ENCODE measurements at regions not wholly inside any gene's neighbourhood (a gene's known extent, or its start where the extent isn't known, plus 50 kb on each side); places are given as distances from the start of the nearest gene placed in this dataset.
"Not testable (repeated sequence)": the region's sequence is repeated elsewhere in the genome, so short reads cannot be mapped to it uniquely, and the experiment has no call there.

DNA sequence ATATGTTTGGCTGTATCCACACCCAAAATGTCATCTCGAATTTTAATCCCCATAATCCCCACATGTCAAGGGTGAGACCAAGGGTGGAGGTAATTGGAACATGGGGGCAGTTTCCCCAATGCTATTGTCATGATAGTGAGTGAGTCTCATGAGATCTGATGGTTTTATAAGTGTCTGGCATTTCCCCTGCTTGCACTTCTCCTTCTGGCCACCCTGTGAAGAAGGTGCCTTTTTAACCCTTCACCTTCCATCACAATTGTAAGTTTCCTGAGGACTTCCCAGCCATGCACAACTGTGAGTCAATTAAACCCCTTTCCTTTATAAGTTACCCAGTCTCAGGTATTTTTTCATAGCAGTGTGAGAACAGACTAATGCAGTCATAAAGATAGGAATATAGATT is 216.7 kb upstream of the SSTR1 start:
- no peak for DNase-seq (ENCODE audit: low read depth, low spot score)

DNA sequence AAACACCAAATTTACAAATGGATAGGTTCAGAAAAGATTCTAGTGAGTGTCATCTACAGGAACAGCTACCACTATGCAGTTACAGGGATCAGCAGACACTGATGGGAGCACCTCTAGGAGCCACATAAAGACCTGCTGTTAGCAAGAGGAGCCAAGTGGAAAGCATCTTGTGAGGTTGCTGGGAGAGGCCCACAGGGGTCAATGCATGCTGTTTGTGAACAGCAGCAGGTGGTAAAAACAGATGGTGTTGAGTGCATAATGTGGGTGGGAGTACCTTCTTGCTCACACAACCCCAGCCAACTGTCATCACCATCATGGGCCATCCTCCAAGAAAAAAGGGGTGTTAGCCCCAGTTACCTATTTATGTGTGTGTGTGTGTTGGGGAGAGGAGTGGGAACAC is 215.2 kb upstream of the SSTR1 start:
- no peak for DNase-seq (ENCODE audit: low read depth, low spot score)

DNA sequence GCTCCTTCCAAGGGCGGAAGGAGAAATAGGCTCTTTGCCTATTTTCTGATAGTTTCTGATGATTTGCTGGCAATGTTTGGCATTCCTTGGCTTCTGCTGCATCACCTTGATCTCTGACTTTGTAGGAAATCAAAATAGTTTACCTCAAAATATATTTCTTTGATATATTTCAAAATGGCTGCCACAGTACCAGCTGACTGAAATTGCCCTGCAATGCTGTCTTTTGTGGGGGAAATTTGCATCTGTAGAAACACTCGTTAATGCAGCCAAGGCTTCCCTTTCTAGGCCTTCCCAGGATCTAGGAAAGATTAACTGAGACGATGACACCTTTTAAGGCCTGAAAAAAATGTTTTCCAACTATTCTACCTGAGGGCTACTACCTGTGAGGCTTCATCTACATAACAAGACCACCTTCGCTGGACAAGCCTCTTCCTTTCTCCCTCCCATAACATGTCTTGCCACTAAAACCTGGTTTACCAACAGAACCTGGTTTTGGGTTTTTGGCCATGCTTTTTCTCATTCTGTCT is 212.8 kb upstream of the SSTR1 start:
- DNase-seq (ENCODE audit: low read depth, low spot score): no peak

DNA sequence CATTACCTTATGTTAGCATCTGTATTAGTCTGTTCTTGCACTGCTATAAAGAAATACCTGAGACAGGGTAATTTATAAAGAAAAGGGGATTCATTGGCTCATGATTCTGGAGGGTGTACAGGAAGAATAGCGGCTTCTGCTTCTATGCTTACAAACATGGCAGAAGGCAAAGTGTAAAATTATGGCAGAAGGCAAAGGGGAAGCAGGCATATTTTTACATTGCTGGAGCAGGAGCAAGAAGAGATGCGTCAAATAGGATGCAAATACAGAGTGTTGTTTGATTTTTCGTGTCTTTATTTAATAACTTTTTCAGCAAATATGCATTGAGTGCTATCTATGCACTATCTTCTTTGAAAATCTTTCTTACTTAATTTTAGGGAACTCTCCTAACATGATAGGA is 210.7 kb upstream of the SSTR1 start:
- no peak for DNase-seq (ENCODE audit: low read depth, low spot score)

DNA sequence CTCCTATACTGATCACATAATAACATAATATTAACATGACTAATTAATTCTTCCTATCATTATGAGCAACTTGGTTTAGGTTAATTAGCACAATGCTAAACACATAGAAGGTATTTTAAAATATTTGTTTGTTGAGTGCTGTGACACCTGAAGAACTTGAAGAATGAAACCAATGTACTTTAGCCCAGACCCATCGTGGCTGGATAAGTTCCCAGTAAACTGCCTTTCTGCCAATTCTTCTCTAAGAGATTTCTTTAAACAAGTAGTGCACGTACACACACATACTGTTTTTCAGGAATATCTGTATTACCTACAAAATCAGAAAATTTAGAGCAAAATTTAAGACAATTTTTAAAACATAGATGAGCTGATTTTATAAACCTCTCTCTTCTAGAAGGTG is 207.4 kb upstream of the SSTR1 start:
- no peak for DNase-seq (ENCODE audit: low read depth, low spot score)

DNA sequence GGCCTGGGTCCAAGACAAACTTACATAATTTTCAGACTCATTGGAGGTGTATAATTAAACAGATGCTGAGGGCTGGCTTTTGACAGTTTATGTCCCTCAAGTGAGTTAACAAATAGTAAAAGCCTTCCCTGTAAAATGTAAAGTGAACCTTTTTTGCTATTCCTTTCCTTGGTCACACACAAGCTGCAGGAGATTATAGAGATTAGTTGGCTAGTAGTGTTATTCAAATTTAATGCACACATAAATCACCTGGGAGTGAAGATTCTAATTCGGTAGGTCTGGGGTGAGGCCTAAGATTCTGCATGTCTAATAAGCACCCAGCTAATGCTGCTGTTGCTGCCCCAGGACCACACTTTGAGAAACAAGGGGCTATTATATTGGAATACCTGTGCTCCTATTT is 206.2 kb upstream of the SSTR1 start:
- no peak for DNase-seq (ENCODE audit: low read depth, low spot score)

DNA sequence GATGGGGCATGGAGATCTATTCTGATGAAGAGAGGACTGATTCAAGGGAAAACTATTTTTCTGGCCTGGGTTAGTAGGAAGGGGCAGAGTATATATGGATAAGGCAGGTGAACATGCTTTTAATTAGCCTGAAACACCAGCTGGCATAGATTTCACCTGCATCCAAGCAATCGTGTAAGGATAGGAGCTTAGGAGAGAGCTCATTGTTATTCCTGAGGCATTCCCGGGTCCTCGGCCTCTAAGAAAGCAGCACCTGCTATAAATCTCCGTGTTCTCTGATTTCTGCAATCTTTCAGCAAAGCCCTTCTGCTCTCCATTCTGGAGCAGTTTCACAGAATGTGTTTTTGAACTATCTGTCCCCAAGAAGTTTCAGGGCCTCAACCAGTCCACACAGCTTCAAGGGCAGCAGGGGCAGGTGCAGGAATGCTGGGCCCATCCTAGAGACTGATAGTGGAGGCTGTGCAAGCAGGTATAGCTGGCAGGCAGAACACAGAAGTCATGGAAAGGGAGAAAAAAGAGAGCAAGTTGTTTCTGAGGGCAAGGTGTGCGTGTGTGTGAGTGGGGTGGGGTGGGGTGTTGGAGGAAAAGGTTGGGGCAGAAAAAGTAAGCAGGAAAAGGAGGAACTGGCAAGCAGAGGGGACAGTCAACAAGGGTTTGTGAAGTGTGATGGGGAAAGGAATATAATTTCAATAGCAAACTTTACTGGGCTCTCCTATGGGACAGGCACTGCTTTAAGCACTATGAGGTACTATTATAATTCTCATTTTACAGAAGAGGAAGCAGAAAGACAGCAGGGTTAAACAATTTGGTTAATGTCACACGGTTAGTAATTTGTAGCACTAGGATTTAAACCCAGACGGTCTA is 203.7 kb upstream of the SSTR1 start:
- no peak for DNase-seq (ENCODE audit: low read depth, low spot score)

DNA sequence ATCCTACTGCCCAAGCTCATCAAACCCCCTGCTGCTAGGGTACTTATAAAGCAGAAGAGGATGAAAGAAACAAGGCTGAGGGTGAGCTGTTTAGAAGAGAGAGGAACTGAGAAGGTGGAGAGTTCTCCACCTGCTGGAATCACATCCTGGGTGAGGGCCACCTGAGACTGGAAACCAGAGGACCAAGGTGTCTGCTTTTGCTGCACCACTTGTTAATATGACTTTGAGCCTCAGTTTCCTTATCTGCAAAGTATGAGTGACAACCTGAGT is 203.2 kb upstream of the SSTR1 start:
- no peak for DNase-seq (ENCODE audit: low read depth, low spot score)

DNA sequence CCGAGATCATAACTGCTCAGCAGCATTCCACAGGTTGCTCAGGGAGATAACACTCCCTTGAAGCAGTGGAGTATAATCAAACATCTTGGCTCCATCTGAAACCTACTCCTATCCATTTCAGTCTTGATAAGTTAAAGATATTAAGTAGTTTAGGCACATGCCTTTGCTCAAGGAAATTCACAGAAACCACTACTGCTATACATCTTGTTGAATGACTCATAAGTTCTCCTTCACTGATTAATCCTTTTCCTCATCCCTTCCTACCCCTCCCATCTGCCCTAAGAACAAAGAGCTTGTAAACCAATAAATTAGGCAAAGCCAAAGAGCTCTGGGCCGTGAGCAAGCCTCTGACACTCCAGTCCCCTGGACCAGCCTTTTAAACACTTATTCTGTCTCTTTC is 196.5 kb upstream of the SSTR1 start:
- not testable (repeated sequence) for DNase-seq (ENCODE audit: low read depth, low spot score)

DNA sequence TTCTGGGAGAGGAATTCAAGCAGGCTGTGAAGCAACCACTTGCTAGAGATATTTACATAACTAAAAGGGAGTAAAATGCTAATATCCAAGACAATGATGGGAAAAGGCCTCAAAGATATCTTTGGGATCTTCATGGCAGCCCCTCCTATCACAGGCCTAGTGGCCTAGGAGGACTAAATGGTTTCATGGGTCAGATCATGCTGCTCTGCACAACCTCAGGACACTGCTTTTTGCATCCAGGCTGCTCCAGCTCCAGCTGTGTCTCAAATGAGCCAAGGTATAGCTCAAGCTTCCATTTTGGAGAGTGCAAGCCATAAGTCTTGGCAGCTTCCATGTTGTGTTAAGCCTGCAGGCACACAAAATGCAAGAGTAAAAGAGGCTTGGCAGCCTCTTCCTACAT is 195.6 kb upstream of the SSTR1 start:
- no peak for DNase-seq (ENCODE audit: low read depth, low spot score)

DNA sequence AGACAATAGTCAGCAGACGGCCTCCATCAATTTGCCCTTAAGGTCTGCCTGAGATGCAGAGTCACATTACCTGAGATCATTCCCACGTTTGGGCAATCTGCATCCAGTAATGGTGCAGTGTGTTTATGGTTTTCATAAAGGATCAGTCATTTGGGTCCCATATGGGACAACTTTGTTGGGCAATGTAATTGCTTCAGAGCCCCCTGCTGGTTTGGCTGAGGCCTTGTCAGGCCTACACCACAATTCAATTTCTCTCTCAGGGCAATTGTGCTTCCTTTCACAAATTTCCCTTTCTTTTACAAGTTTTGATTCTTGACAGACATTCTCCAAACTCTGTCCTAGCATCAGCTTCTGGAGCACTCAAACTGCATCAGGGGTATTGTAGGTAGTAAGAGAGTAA is 191.2 kb upstream of the SSTR1 start:
- DNase-seq (ENCODE audit: low read depth, low spot score): no peak

DNA sequence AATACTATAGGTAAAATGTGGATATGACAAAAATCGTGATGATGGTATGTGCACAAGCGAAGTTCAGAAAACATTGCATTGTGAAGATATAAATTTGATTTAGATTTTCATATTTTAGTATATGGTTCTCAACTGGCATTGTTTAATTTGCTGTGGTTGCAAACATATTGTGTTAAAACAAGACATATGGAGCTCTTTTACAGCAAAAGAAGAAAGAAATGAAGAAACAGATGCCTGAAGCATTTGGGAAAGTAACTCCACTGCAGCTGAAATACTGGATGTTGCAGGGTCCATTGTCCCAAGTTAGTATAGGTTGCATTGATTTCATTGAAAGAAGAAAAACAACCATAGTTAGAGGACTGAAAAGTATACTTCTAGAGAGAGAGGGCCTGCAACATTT is 185.8 kb upstream of the SSTR1 start:
- DNase-seq (ENCODE audit: low read depth, low spot score): no peak

DNA sequence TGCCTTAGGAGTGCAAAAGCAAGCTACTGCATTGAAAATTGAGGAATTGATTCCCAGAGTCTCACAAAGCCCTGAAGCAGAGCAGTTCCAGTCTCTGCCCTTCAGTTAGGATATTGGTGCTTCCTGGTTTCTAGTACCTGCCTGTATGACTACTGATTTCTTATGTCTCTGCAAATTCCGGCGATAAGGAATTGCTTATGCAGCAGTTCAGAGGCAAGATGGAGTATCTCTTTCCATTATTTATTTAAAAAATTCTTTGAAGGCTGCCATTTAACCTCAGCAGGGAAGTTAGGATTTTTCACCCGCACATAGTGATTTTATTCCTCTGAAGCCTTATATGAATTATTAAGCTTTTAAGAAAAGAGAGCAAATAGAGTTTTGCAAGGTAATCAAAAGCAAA is 184.9 kb upstream of the SSTR1 start:
- no peak for DNase-seq (ENCODE audit: low read depth, low spot score)

DNA sequence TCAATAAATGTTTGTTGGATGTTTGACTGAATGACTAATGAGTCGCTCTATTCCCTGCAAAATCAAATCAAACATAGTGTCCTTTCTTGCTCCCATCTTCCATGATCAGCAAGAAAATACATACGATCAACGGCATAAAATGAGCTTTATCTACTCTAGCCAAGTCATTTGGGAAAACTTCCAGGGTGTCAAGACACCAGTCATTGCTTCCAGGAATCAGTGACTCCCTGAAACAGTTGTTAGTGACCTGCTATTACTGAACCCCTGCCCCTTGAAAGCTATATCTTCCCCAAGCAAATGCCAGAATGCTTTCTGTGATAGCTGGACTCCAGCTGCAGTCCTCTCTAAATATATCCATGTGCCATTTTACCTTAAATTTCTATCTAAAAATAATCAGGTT is 169.5 kb upstream of the SSTR1 start:
- no peak for DNase-seq (ENCODE audit: low read depth, low spot score)

DNA sequence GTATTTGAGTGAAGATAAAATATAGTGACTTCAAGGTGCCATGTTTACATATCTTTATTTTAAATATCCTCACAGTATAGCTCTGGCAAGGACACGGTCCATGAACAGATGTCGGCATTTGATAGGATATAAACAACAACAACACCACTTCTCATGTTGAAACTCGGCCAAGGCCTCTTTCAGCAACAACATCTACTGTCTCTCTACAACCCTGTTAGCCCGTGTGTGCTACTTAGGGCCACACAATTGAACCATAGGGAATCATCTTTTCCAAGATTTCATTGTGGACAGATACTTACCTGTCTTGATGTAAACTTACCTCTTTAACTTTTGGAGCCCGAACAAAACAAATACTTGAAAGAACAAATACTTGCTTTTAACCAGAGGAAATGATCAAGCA is 168.7 kb upstream of the SSTR1 start:
- DNase-seq (ENCODE audit: low read depth, low spot score): no peak

DNA sequence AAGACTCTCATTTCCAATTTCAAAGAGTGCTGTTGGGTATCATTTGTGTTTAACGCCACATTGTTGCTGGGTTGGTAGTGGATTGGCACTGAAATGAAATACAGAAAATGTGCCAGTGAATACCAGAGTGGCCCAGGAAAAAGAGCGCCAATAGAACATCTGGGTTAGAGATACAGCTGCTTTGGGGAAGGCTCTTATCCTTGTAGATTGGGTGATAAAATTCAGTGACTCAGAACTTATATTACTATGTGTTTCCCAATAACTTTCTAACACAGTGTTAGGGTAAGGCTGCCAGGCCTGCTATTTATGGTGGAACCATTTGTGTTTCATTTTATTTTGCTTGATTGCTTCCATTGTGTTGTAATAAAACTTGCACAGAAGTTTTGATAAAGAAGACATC is 168.2 kb upstream of the SSTR1 start:
- DNase-seq (ENCODE audit: low read depth, low spot score): no peak

DNA sequence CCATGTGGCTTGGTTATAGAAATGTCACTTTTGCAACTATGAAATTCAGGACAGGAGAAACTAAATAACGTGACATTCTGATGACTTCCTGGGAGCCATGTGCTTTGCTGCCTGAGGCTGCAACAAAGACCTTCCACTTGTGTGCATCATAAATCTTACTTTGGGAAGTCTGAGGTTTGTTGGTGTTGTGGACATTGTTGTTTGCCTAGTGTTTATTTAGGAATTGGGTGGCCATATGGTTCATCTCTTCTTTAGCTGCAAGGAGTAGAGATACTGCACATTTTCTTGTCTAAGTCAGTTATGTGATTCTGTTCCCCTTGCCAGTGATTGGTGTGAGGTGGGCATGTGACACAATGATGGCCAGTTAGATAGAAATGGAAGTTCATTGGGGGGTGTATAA is 167.3 kb upstream of the SSTR1 start:
- DNase-seq (ENCODE audit: low read depth, low spot score): no peak

DNA sequence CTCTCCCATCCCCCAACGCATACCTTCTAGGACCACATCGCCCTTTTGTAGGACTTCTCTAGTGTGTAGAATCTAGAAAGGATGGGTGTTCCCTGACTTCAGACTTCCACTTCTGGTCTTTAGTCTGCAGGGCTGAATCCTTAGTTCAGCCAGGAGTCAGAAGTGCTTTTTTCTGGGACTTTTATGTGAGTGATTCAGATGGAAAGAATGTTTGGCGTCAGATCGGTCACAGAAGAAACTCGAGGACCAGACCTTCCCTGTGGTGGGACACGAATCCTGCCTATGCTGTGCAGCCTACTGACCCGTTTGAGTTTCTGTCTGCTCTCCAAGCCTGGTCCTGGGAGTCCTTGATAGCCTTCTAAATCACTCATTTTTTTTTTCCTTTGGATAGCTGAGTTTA is 165.4 kb upstream of the SSTR1 start:
- no peak for DNase-seq (ENCODE audit: low read depth, low spot score)

DNA sequence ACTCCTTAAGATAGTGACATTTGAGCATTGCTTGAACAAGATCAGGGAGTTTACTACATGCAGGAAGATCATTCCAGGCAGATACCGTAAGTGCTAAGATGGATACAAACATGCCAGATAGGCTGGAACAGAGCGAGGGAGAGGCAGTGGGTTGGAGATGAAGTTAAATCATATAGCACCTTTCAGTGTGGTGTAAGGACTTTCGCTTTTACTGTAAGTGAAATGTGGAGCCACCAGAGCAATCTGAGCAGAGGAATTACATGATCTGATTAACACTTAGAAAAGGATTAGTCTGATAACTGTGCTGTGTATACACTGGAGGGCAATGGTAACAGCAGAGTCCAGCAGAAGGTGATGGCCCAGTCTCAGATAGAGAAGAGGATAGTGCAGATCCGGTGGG is 163.0 kb upstream of the SSTR1 start:
- no peak for DNase-seq (ENCODE audit: low read depth, low spot score)

DNA sequence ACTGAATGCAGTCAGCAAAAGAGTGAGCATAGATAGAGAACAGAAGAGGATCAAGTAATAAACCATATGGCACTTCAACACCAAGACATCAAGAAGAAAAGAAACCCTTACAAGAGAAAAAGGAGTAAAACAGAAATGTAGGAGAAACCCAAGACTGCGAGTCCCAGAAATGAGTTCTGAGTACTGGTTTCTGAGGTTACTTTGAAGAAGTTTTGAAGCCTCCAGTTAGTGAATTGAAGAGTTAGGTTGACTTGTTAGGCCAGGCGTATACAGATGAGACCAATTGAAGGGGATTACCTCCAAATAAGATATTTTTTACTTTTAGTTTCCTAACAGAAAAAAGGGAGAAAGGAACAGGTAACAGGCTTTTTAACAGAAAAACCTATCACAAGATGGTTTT is 162.2 kb upstream of the SSTR1 start:
- DNase-seq (ENCODE audit: low read depth, low spot score): no peak

DNA sequence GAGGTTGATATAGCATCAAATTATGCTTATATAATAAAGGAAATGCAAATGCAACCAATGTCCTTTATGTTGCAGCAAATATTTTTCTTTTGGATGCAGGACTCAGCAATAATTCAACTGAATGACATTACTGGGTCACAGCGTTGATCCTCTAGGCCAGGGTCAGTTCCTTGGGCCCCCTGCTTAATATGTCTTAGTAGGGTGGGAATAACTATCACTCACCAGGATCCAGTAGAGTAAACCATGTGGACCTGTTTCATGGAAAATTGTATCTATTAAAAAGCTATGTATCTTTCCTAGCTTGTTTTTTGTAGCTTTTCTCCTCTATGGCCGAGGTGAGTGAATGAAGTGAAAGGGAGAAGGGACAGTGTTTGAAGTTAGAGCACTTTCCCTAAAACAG is 161.5 kb upstream of the SSTR1 start:
- DNase-seq (ENCODE audit: low read depth, low spot score): no peak

DNA sequence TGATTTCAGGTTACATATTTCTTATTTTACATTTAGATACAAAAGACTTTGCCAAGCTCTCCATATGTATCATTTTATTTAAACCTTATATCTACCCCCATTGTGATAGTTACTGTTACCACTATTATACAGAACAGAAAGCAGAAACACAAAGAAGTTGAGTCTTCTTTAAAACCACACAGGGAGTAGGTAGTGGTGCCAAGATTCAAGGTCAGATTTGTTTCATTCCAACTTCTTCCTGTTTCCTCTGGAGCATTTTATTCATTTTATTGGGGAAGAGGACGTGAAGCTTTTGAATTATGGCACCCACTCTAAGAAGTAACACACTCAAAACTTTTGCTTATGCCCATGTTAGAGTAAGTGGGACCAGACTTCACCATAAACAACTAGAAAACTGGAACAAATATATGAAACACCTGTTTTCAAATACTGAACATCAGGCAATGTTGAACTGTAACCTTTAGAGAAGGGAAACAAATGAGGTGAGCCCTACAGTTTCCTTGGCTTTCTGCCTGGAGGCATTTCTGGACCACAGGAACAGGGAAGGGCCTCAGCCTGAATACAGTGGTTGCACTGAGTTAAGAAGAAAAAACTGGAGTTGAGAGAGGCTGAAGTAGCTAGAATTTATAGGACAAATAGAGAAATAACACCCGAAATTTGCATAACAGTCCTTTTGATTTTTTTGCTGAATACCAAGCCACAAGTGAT is 160.4 kb upstream of the SSTR1 start:
- DNase-seq (ENCODE audit: low read depth, low spot score): no peak

DNA sequence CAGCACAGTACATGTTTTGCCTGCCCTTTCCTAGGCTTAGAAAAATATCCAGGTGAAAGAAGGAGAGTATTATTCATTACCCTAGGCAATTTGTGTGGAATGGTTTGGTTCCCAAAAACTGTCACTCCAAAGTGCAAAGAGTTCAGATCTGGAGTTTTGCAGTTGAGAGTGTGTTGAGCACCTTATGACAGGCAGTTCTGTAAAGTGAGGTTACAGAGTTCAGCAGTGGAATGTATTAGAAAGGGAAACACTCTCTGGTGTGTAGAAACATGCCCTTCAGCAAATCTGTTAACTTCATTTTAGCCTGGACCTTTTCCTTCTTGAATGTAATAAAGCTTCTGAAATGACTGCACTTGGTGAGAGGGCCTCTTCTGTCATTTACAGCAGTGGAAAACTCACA is 154.0 kb upstream of the SSTR1 start:
- DNase-seq (ENCODE audit: low read depth, low spot score): no peak
